HG03095 (cell line): ENCODE measurements at regions not wholly inside any gene's neighbourhood (a gene's known extent, or its start where the extent isn't known, plus 50 kb on each side); places are given as distances from the start of the nearest gene placed in this dataset.

Experiments used
- ATAC-seq: cut with Tn5 transposase; IDR thresholded peaks from one replicate; pipeline ENCODE4 v1.9.1; 2021; ENCODE audit warnings: moderate library complexity; ENCODE audit not compliant: unreplicated experiment

- ATAC-seq = no peak
Measured at GRCh38 chr2:226140594-226140993, 659.0 kb downstream of the IRS1 start.

GRCh38 chr2:226139759-226140158, 659.9 kb downstream of the IRS1 start:
- no peak for ATAC-seq

- ATAC-seq = no peak
Measured at GRCh38 chr2:226137201-226137811, 662.3 kb downstream of the IRS1 start.

- no peak for ATAC-seq
Measured at GRCh38 chr2:226136739-226137138, 662.9 kb downstream of the IRS1 start.

GRCh38 chr2:226135861-226136548, 663.6 kb downstream of the IRS1 start:
- ATAC-seq = no peak

DNA sequence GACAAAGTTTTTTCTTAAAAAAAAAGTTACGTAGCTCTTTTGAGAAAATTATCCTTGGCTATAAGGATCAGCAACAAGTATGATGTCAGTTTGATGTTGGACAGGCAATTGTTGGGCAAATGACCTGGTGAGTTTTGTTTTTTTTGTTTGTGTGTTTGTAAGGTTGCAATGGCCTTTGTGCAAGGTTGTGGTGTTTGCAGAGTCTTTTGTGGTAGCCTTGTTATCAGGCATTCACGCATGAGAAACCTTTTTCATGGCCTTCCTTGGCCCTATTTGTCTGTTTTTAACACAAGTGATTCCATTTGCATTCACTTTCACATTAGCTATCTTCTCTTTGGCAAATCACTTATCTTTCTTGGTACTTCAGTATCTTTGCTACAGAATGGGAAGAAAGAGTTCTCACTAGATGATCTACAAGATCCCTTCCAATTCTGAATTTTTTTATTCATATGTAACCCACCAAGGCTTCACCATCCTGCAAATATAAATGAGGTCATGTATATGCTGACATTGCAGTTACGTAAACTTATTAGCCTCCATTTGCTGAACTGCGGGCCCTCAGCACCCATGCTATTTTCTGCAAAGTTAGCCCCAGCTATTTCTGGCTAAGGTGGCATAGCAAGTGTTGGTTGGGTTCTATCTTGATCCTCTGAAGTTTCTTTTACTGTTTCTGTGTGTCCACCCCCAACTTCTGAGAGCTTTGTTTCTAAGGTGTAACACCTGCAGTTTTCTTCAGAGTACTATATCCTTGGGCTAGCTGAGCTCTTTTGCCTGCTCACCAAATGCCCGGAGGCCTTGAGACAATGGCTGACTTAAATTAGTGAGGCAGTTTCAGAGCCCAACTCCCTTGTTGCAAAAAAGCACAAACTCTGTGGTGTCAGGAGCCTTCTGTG, 667.1 kb downstream of the IRS1 start:
- no peak for ATAC-seq

DNA sequence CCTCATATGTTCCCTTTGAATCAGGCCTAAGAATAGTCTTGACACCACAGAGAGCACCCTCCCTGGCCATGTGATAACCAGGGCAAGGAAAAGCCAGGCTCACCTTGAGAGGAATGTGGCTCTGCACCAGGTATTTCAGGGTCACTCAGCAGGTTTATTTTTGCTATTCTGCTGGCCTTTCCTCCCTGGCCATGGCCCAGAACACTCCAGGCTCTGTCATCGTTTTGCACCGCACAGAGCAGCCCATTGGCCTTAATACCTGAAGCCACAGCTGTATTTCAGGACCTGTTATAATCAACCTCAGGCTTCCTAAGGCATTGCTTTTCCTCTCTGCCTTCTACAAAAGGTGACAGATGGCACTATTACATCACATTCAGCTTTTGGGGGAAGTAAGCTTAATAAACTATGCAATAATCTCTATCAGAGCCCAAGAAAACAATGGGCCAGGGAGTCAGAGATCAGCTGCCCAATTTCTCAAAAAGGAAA, 668.3 kb downstream of the IRS1 start:
- no peak for ATAC-seq

GRCh38 chr2:226130192-226130591, 669.4 kb downstream of the IRS1 start:
- no peak for ATAC-seq

- no peak for ATAC-seq
Measured at GRCh38 chr2:226127682-226128081, 671.9 kb downstream of the IRS1 start.

- no peak for ATAC-seq
Measured at GRCh38 chr2:226126104-226126503, 673.5 kb downstream of the IRS1 start.

GRCh38 chr2:226125176-226125883, 674.3 kb downstream of the IRS1 start:
- ATAC-seq = no peak

- ATAC-seq = no peak
Measured at GRCh38 chr2:226124548-226125011, 675.0 kb downstream of the IRS1 start.

DNA sequence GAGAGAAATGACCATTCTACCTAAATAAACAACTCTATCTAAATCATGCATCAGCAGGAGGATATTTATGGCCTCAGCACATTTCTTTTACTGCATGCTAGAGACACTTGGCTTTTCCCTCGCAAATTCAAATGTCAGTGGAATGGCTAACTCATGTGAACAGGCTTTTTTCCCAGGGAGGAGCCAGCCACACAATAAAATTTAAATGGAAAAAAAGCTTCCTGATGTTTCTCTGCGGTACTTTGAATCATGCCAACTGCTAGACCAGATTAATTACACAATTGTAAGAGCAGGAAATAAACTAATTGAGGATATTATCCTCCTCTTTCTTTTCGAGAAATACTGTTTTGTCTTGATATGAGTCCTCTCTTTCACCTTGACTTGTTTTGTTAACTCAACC, 676.3 kb downstream of the IRS1 start:
- no peak for ATAC-seq

GRCh38 chr2:226122041-226122440, 677.6 kb downstream of the IRS1 start:
- ATAC-seq = no peak

DNA sequence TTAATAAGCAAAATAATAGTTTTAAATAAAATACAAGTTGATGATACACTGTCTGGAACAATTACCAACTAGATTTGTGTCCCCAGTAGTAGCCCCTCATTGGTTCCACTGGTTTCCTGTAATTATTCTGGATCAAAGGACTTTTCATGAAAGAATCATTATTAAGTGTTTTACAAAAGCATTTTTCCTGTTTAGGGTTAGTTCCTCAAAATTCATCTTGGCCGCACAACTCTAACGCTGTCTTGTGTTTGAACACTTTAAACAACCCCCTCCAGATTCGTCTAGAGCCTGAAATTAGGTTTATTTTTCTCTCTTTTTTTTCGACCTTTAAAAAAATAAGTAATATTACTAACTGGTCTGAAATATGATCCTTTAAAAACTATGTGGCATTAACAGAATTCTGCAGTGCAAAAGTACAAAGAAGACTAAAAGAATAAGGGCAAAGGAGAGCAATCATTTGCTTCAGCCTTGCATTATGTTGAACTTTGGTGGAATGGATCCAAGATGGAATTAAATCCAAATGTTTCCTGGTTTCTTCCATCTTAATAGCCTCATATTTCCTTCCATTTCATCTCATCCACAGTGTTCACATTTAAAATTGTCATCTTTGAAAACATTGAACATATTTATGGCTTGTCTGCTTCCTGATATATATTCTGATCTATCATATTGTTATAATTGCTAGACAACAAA, 678.4 kb downstream of the IRS1 start:
- no peak for ATAC-seq

- no peak for ATAC-seq
Measured at GRCh38 chr2:226118471-226119429, 680.9 kb downstream of the IRS1 start.

DNA sequence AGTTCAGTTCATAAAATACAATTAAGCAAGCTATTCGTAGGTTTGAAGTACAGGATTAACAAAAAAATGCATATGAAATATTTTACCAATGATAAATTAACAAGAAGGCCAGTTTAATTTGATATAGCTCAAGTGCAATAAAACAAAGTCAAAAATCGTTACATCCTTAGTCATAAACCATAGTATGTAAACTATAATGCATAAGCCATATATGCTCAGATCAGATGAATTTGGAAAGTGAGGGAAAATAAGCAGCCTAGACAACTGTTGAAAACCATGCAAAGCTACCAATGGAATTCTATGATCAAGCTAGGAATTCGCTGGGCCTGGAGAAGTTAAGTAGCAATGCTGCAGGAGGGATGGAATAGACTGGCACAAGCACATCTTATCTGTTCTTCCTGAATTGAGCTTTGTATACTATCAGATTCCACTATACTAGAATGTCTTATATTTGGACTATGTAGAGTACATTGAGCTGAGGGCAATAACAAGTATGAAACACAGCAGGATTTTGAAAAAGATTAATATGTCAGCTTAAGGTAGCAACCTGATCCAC, 682.0 kb downstream of the IRS1 start:
- ATAC-seq = no peak

GRCh38 chr2:226116346-226116745, 683.3 kb downstream of the IRS1 start:
- ATAC-seq = no peak

GRCh38 chr2:226115832-226116200, 683.8 kb downstream of the IRS1 start:
- no peak for ATAC-seq
